Endodermal cell (in vitro differentiated cells): ENCODE measurements at regions not wholly inside any gene's neighbourhood (a gene's known extent, or its start where the extent isn't known, plus 50 kb on each side); places are given as distances from the start of the nearest gene placed in this dataset.
A peak's percentile ranks its signal among the peaks of the same experiment; 100 is the strongest.

Experiments used
- DNase-seq: peaks from one replicate; pipeline ENCODE4 v3.0.0-alpha.2; 2017
- H3K27ac ChIP-seq: 2 replicates; pipeline ENCODE4 v1.5.1; 2013; ENCODE audit warnings: mild to moderate bottlenecking, low read depth, low read length, moderate library complexity
- H3K27me3 ChIP-seq: 2 replicates; pipeline ENCODE4 v1.6.1; 2013; ENCODE audit warnings: mild to moderate bottlenecking, low read length, moderate library complexity; ENCODE audit not compliant: insufficient read depth, control insufficient read depth, poor library complexity, severe bottlenecking
- H3K36me3 ChIP-seq: 2 replicates; pipeline ENCODE4 v1.7.0; 2013; ENCODE audit warnings: mild to moderate bottlenecking, low read length, moderate library complexity; ENCODE audit not compliant: control insufficient read depth, insufficient read depth
- H3K4me1 ChIP-seq: one replicate; pipeline ENCODE4 v1.7.0; 2013; ENCODE audit warnings: low read length; ENCODE audit not compliant: control insufficient read depth, insufficient read depth
- H3K4me3 ChIP-seq: 2 replicates; pipeline ENCODE4 v1.5.1; 2013; ENCODE audit warnings: mild to moderate bottlenecking, low read length, moderate library complexity
- H3K9ac ChIP-seq: 2 replicates; pipeline ENCODE4 v1.6.1; 2013; ENCODE audit warnings: mild to moderate bottlenecking, low read length, moderate library complexity; ENCODE audit not compliant: poor library complexity, severe bottlenecking; ENCODE audit errors: extremely low read depth
- H3K9me3 ChIP-seq: 2 replicates; pipeline ENCODE4 v1.6.1; 2013; ENCODE audit warnings: mild to moderate bottlenecking, low read length, moderate library complexity; ENCODE audit not compliant: control insufficient read depth
- H3K27ac Mint-ChIP-seq: 2 replicates; pipeline ENCODE4 v1.8.0; 2020; ENCODE audit warnings: mixed read lengths
- H3K27me3 Mint-ChIP-seq: 2 replicates; pipeline ENCODE4 v1.8.0; 2021; ENCODE audit warnings: mild to moderate bottlenecking, mixed read lengths; ENCODE audit not compliant: insufficient read depth
- H3K36me3 Mint-ChIP-seq: 2 replicates; pipeline ENCODE4 v1.8.0; 2020; ENCODE audit warnings: low read depth, mixed read lengths
- H3K4me1 Mint-ChIP-seq: 2 replicates; pipeline ENCODE4 v1.8.0; 2020; ENCODE audit warnings: mixed read lengths
- H3K4me3 Mint-ChIP-seq: 2 replicates; pipeline ENCODE4 v1.8.0; 2020; ENCODE audit warnings: mild to moderate bottlenecking, moderate library complexity, mixed read lengths
- H3K9me3 Mint-ChIP-seq: 2 replicates; pipeline ENCODE4 v1.8.0; 2020; ENCODE audit warnings: mild to moderate bottlenecking, mixed read lengths
- WGBS, 2 experiments: methylation state at CpG; one replicate each; pipeline versions ENCODE4 v1.1.5 to v1.1.7; 2013; ENCODE audit warnings: missing lambda C conversion rate in 2 of 2, mixed read lengths in 1 of 2; ENCODE audit not compliant: insufficient coverage in 1 of 2, insufficient read length in 1 of 2; 5-methylcytosine and 5-hydroxymethylcytosine counted together
- TF ChIP-seq, protein P1 (sequence below): fragments of 200-600 bp; sonication (generic); conservative IDR thresholded peaks from 2 replicates; pipeline ENCODE4 v1.5.0; 2021; ENCODE audit warnings: antibody characterized with exemption, mild to moderate bottlenecking

DNA sequence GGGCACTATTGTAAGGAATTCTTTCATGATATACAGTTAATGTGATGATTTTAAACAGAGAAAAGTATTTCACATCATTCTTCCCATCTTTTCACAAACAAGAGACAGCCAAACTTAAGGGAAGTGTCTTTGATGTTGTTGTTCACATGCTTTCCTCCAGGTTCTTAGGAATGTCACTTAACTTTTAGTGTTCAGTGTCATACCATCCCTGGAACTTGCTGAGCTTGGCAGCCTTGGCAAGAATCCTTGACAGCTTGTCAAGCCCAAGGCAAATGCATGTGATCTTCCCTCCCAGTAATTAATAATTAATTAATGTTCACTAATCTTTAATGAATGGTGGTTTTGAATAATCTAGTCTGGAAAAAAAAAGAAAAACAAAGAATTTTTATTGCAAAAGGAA lies 727.9 kb upstream of the PRR20A start:
- Histone ChIP-seq H3K4me3 (no peak overlapping the region), H3K36me3 (no peaks in the 10 kb centered on the region), H3K9me3 (no peaks in the 10 kb centered on the region), H3K9ac (no peak overlapping the region), H3K27me3 (no peaks in the 10 kb centered on the region), H3K4me1 (no peaks in the 10 kb centered on the region), H3K27ac (no peak overlapping the region)
- Mint-ChIP-seq H3K4me1 (peaks cover 3% of the 10 kb centered on the region), H3K27me3 (no peaks in the 10 kb centered on the region), H3K27ac (no peak overlapping the region), H3K36me3 (no peaks in the 10 kb centered on the region), H3K4me3 (no peak overlapping the region), H3K9me3 (peaks cover 3% of the 10 kb centered on the region)
- no peak for DNase-seq
- TF ChIP-seq, protein P1, sequence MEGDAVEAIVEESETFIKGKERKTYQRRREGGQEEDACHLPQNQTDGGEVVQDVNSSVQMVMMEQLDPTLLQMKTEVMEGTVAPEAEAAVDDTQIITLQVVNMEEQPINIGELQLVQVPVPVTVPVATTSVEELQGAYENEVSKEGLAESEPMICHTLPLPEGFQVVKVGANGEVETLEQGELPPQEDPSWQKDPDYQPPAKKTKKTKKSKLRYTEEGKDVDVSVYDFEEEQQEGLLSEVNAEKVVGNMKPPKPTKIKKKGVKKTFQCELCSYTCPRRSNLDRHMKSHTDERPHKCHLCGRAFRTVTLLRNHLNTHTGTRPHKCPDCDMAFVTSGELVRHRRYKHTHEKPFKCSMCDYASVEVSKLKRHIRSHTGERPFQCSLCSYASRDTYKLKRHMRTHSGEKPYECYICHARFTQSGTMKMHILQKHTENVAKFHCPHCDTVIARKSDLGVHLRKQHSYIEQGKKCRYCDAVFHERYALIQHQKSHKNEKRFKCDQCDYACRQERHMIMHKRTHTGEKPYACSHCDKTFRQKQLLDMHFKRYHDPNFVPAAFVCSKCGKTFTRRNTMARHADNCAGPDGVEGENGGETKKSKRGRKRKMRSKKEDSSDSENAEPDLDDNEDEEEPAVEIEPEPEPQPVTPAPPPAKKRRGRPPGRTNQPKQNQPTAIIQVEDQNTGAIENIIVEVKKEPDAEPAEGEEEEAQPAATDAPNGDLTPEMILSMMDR: peak; percentile 22

- no peak overlapping the region for H3K27ac ChIP-seq
- Mint-ChIP-seq H3K4me3 (no peak overlapping the region), H3K9me3 (no peaks in the 10 kb centered on the region), H3K4me1 (no peaks in the 10 kb centered on the region), H3K36me3 (no peaks in the 10 kb centered on the region), H3K27me3 (no peaks in the 10 kb centered on the region), H3K27ac (peak overlapping the region; percentile 52)
- TF ChIP-seq, protein P1: no peak
- H3K27me3 ChIP-seq: no peaks in the 10 kb centered on the region
- no peaks in the 10 kb centered on the region for H3K4me1 ChIP-seq
- WGBS, 2 experiments: 85 to 92% methylated on average over 3 of the region's 3 CpGs
- DNase-seq: no peak
- no peaks in the 10 kb centered on the region for H3K9me3 ChIP-seq
- H3K4me3 ChIP-seq: no peak overlapping the region
- H3K9ac ChIP-seq: no peak overlapping the region
- H3K36me3 ChIP-seq: no peaks in the 10 kb centered on the region
These were observed 716.5 kb upstream of the PRR20A start for GRCh38 chr13:56424246-56424645.

DNA sequence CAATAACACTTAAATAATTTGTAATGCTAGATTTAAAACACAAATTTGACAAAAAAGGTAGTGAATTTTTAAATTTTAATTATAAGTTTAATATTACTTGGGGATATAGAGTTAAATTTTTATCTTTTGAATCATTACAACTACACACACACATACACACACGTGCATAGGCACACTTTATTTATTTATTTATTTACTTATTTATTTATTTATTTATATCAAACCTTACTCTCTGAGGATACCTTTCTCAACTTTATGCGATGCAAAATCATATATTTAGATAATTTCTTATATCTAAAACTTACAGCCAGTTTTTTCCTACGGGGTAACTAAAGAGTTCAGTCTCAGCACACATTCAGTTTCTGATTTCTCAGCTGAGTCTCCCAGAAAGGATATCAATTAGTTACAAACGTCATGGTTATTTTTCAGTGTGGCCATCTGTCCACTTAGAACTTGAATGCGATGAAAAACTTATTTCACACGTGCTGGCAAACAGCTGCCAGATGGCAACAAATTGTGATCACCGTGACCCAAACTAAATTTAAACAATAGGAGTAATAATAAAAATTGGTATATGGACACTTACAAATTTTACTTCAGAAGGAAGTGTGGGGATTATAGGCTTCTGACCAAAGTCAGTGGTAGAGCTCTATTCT lies 683.1 kb upstream of the PRR20A start:
- Histone ChIP-seq H3K4me1 (no peaks in the 10 kb centered on the region), H3K27me3 (no peaks in the 10 kb centered on the region), H3K9ac (no peak overlapping the region), H3K9me3 (peaks cover 11% of the 10 kb centered on the region), H3K36me3 (no peaks in the 10 kb centered on the region), H3K27ac (no peak overlapping the region), H3K4me3 (no peak overlapping the region)
- no peaks in the 10 kb centered on the region for H3K36me3 Mint-ChIP-seq
- peaks cover 23% of the 10 kb centered on the region for H3K9me3 Mint-ChIP-seq
- peaks cover 2% of the 10 kb centered on the region for H3K27me3 Mint-ChIP-seq
- DNase-seq: no peak
- H3K27ac Mint-ChIP-seq: no peak overlapping the region
- peaks cover 4% of the 10 kb centered on the region for H3K4me1 Mint-ChIP-seq
- no peak overlapping the region for H3K4me3 Mint-ChIP-seq
- 97 to 100% methylated on average over 1 to 6 of the region's 7 CpGs for WGBS, 2 experiments
- TF ChIP-seq, protein P1: no peak
